GM23248 (cell line): ENCODE measurements at regions not wholly inside any gene's neighbourhood (a gene's known extent, or its start where the extent isn't known, plus 50 kb on each side); places are given as distances from the start of the nearest gene placed in this dataset.
A peak's percentile ranks its signal among the peaks of the same experiment; 100 is the strongest.

Source experiments
- DNase-seq: peaks from one replicate; pipeline ENCODE4 v3.0.0-alpha.2; 2015
- H2AFZ ChIP-seq: fragments of 200-600 bp; sonication (generic); 2 replicates; pipeline ENCODE4 v1.6.1; 2016; ENCODE audit warnings: antibody characterized with exemption
- H3F3A ChIP-seq: fragments of 200-600 bp; sonication (generic); 2 replicates; pipeline ENCODE4 v1.6.1; 2016; ENCODE audit warnings: mild to moderate bottlenecking, antibody characterized with exemption, mixed run types; ENCODE audit not compliant: insufficient read depth
- H3K27ac ChIP-seq: fragments of 200-600 bp; sonication (generic); 2 replicates; pipeline ENCODE4 v1.5.1; 2016; ENCODE audit warnings: mild to moderate bottlenecking
- H3K27me3 ChIP-seq: fragments of 200-600 bp; sonication (generic); replicated peaks from 2 replicates; pipeline ENCODE4 v1.6.1; 2016; ENCODE audit warnings: mild to moderate bottlenecking; ENCODE audit not compliant: insufficient read depth
- H3K36me3 ChIP-seq: fragments of 200-600 bp; sonication (generic); 2 replicates; pipeline ENCODE4 v1.6.1; 2016; ENCODE audit warnings: low read depth, mild to moderate bottlenecking
- H3K4me1 ChIP-seq: fragments of 200-600 bp; sonication (generic); 2 replicates; pipeline ENCODE4 v1.6.1; 2016; ENCODE audit warnings: mild to moderate bottlenecking; ENCODE audit not compliant: insufficient read depth
- H3K4me2 ChIP-seq: fragments of 200-600 bp; sonication (generic); one replicate; pipeline ENCODE4 v1.6.1; 2016; ENCODE audit warnings: mild to moderate bottlenecking; ENCODE audit not compliant: unreplicated experiment
- H3K4me3 ChIP-seq: fragments of 200-600 bp; sonication (generic); 2 replicates; pipeline ENCODE4 v1.5.1; 2016; ENCODE audit warnings: mild to moderate bottlenecking
- H3K79me2 ChIP-seq: fragments of 200-600 bp; sonication (generic); 2 replicates; pipeline ENCODE4 v1.6.1; 2016; ENCODE audit warnings: mild to moderate bottlenecking; ENCODE audit not compliant: insufficient read depth
- H3K9ac ChIP-seq: fragments of 200-600 bp; sonication (generic); 2 replicates; pipeline ENCODE4 v1.6.1; 2016; ENCODE audit warnings: mild to moderate bottlenecking
- H3K9me2 ChIP-seq: fragments of 200-600 bp; sonication (generic); 2 replicates; pipeline ENCODE4 v1.6.1; 2016; ENCODE audit warnings: mixed run types, mild to moderate bottlenecking, moderate library complexity; ENCODE audit not compliant: insufficient read depth
- H3K9me3 ChIP-seq: fragments of 200-600 bp; sonication (generic); one replicate; pipeline ENCODE4 v1.6.1; 2017; ENCODE audit warnings: low read depth
- H4K20me1 ChIP-seq: fragments of 200-600 bp; sonication (generic); 2 replicates; pipeline ENCODE4 v1.6.0; 2016; ENCODE audit not compliant: insufficient read depth
- EZH2 ChIP-seq: fragments of 200-600 bp; sonication (generic); IDR thresholded peaks from 2 replicates; pipeline ENCODE4 v1.6.1; 2018; ENCODE audit warnings: antibody characterized with exemption, mild to moderate bottlenecking; ENCODE audit not compliant: insufficient read depth, poor library complexity, severe bottlenecking
- EZH2phosphoT487 ChIP-seq: fragments of 200-600 bp; sonication (generic); IDR thresholded peaks from 2 replicates; pipeline ENCODE4 v1.6.1; 2018; ENCODE audit warnings: antibody characterized with exemption, moderate library complexity, mild to moderate bottlenecking, low read depth; ENCODE audit not compliant: insufficient read depth
- WGBS, 2 experiments: methylation state at CpG; one replicate each; pipeline ENCODE4 v1.1.6; 2015 to 2017; ENCODE audit warnings: low lambda C conversion rate in 2 of 2, low coverage in 1 of 2; ENCODE audit errors: missing lambda C conversion rate in 2 of 2; 5-methylcytosine and 5-hydroxymethylcytosine counted together
- in situ Hi-C: fragments of 300-500 bp; cut with MboI; formaldehyde crosslinking; loops from 2 replicates; pipeline ENCODE4 v1.15.0; 2020

DNA sequence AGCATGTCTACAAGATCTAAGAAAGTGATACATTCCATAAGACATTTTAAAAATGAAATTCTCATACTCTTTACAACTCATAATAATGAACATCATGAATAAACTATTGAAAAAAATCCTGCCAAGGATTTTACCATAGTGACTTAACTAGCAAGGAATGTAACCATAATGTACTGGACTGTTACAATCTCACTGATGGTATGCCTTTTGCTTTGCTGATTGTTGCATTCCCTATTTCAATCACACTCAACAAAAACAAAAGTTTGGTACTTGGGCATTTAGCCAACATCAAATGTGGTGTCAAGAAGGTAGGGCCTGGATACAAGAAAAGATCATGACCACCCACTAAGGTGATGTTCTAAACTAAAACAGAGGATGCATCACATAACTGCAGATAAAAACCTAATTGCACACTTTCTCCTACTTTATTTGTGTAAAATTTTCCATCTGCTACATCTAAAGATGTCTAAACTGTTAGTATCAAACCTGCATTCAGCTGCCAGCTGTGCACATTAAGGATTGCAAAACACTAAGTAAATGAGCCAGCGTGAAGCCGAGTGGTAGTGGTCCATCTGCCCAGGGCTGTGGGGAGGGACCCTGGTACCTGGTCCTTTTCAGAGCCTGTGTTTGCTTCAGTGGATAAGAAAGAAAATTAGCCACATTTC lies 564.4 kb downstream of the ZEB2 start:
- H3K27ac ChIP-seq = peak overlapping the region; percentile 16; the same call in 1 of the 2 replicates
- in situ Hi-C loops = no loop called here
- 65 to 70% methylated on average over 2 of the region's 2 CpGs for WGBS, 2 experiments

GRCh38 chr2:143954844-143955243 lies 565.1 kb downstream of the ZEB2 start:
- Histone ChIP-seq H3K79me2 (no peaks in the 10 kb centered on the region), H3K4me2 (peak overlapping the region; percentile 55), H3K9me2 (no peaks in the 10 kb centered on the region), H3K27me3 (no peaks in the 10 kb centered on the region), H3K27ac (peak overlapping the region; percentile 16; the same call in 1 of the 2 replicates), H3K4me1 (peaks cover 37% of the 10 kb centered on the region), H3K9ac (no peak overlapping the region), H3K4me3 (0 out of 2 replicates have a peak overlapping the region, but pooled peaks have one; percentile 11), H3K36me3 (no peaks in the 10 kb centered on the region), H4K20me1 (no peaks in the 10 kb centered on the region), H2AFZ (no peak overlapping the region), H3F3A (peaks cover 25% of the 10 kb centered on the region), H3K9me3 (no peaks in the 10 kb centered on the region)
- in situ Hi-C loops = no loop called here
- WGBS, 2 experiments = 31 to 33% methylated on average over 2 of the region's 2 CpGs
- DNase-seq = no peak
- TF ChIP-seq EZH2phosphoT487 (no peak), EZH2 (no peak)

More for the DNA sequence above, 564.4 kb downstream of the ZEB2 start:
- no peaks in the 10 kb centered on the region for H4K20me1 ChIP-seq
- TF ChIP-seq EZH2 (no peak), EZH2phosphoT487 (no peak)
- H3K9me3 ChIP-seq = no peaks in the 10 kb centered on the region
- peaks cover 25% of the 10 kb centered on the region for H3F3A ChIP-seq
- no peaks in the 10 kb centered on the region for H3K9me2 ChIP-seq
- no peaks in the 10 kb centered on the region for H3K36me3 ChIP-seq
- H2AFZ ChIP-seq = no peak overlapping the region
- H3K4me1 ChIP-seq = peaks cover 32% of the 10 kb centered on the region
- 0 out of 2 replicates have a peak overlapping the region, but pooled peaks have one; percentile 11 for H3K4me3 ChIP-seq
- H3K27me3 ChIP-seq = no peaks in the 10 kb centered on the region
- DNase-seq = peak; percentile 77
- H3K4me2 ChIP-seq = peak overlapping the region; percentile 55
- no peaks in the 10 kb centered on the region for H3K79me2 ChIP-seq
- H3K9ac ChIP-seq = no peak overlapping the region

GRCh38 chr2:143954186-143954585 lies 565.7 kb downstream of the ZEB2 start:
- Histone ChIP-seq H3K9me3 (no peaks in the 10 kb centered on the region), H3K27ac (0 out of 2 replicates have a peak overlapping the region, but pooled peaks have one; percentile 3), H3K9me2 (no peaks in the 10 kb centered on the region), H3K9ac (no peak overlapping the region), H3K4me2 (peak overlapping the region; percentile 55), H2AFZ (no peak overlapping the region), H3F3A (peaks cover 30% of the 10 kb centered on the region), H4K20me1 (no peaks in the 10 kb centered on the region), H3K79me2 (no peaks in the 10 kb centered on the region), H3K36me3 (no peaks in the 10 kb centered on the region), H3K4me3 (no peak overlapping the region), H3K4me1 (peaks cover 43% of the 10 kb centered on the region), H3K27me3 (no peaks in the 10 kb centered on the region)
- TF ChIP-seq EZH2phosphoT487 (no peak), EZH2 (no peak)
- peak; percentile 62 for DNase-seq
- WGBS, 2 experiments = 2 to 4% methylated on average over 4 of the region's 4 CpGs
- in situ Hi-C loops = no loop called here

DNA sequence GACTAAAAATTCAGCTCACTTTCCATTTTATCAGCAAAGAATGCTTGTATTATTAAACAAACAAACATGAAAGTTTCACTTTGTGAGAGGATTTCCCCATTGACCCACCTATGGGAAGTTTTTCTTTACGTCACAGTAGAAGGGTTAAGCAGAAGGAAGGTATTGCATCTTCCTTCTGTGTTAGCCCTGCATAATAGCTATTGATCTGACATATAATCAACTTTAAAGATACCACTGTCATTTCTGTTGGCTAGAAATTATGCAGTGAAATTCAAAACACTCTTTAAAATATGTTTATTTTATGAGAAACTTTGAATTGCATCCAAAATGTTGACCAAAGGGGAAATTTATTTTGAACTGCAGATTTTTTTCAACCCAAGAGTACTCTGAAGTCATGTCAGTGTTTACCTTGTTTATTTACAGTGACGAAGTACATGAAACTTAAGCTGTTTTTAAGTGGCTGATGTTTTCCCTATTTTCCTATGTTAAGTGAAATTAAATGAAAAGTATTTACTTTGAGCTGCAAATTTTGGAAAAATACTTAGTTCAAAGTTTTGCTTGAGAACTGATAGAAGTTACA lies 566.4 kb downstream of the ZEB2 start:
- H3K4me2 ChIP-seq = peak overlapping the region; percentile 55
- H3F3A ChIP-seq = peaks cover 32% of the 10 kb centered on the region
- no peaks in the 10 kb centered on the region for H3K36me3 ChIP-seq
- no peak overlapping the region for H3K27ac ChIP-seq
- no peak overlapping the region for H3K4me3 ChIP-seq
- no peaks in the 10 kb centered on the region for H3K9me3 ChIP-seq
- H2AFZ ChIP-seq = 0 out of 2 replicates have a peak overlapping the region, but pooled peaks have one; percentile 4
- peaks cover 50% of the 10 kb centered on the region for H3K4me1 ChIP-seq
- H4K20me1 ChIP-seq = no peaks in the 10 kb centered on the region
- 37 to 51% methylated on average over 2 of the region's 2 CpGs for WGBS, 2 experiments
- DNase-seq = no peak
- TF ChIP-seq EZH2phosphoT487 (no peak), EZH2 (no peak)
- no peak overlapping the region for H3K9ac ChIP-seq
- no peaks in the 10 kb centered on the region for H3K27me3 ChIP-seq
- in situ Hi-C loops = no loop called here
- no peaks in the 10 kb centered on the region for H3K79me2 ChIP-seq
- no peaks in the 10 kb centered on the region for H3K9me2 ChIP-seq
